ENCODE measurements at regions not wholly inside any gene's neighbourhood (a gene's known extent, or its start where the extent isn't known, plus 50 kb on each side); places are given as distances from the start of the nearest gene placed in this dataset.

GRCh38 chr16:72400257-72401083 is 228.5 kb upstream of the PMFBP1 start:
- ATAC-seq = no peak

DNA sequence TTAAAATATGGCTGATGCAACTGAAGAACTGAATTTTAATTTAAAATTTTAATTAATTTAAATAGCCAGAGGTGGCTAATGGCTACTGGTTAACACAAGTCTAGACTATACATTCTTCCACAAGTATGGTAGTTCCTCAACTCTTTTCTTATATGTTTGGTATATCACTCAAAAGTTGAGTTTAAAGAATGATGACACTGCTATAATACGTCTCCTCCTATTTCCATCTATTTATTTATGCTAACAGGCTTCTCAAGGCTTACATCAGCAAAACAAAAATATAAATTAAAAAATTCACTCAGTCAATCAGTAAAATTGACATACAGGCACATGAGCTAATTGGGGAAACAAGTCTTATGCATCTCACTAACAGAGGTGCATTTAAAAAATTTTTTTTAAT is 227.9 kb upstream of the PMFBP1 start:
- ATAC-seq = no peak

DNA sequence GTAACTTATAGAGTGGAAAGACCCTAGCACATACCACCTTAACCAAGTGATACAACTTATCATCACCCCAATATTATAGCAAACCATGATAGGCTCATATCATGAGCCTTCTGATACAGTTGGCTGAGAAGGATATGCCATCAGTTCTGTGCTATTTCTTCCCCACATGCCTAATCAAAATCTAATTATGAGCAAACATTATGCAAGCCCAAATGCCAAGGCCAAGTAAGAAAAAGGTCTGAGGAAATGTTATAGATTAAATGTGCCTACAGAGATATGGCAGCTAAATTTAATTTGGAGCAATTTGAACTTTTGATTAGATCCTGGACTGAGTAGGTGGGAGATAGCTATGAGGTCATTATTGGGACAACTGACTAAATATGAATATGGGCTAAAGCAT is 225.9 kb upstream of the PMFBP1 start:
- no peak for ATAC-seq

GRCh38 chr16:72394526-72394925 is 222.6 kb upstream of the PMFBP1 start:
- ATAC-seq = no peak

- no peak for ATAC-seq
Measured at GRCh38 chr16:72389791-72390190, 217.8 kb upstream of the PMFBP1 start.

- no peak for ATAC-seq
Measured at GRCh38 chr16:72388007-72388406, 216.1 kb upstream of the PMFBP1 start.

GRCh38 chr16:72384651-72385050 is 212.7 kb upstream of the PMFBP1 start:
- no peak for ATAC-seq

GRCh38 chr16:72380283-72380682 is 208.3 kb upstream of the PMFBP1 start:
- ATAC-seq = no peak

GRCh38 chr16:72373201-72373600 is 201.2 kb upstream of the PMFBP1 start:
- no peak for ATAC-seq

DNA sequence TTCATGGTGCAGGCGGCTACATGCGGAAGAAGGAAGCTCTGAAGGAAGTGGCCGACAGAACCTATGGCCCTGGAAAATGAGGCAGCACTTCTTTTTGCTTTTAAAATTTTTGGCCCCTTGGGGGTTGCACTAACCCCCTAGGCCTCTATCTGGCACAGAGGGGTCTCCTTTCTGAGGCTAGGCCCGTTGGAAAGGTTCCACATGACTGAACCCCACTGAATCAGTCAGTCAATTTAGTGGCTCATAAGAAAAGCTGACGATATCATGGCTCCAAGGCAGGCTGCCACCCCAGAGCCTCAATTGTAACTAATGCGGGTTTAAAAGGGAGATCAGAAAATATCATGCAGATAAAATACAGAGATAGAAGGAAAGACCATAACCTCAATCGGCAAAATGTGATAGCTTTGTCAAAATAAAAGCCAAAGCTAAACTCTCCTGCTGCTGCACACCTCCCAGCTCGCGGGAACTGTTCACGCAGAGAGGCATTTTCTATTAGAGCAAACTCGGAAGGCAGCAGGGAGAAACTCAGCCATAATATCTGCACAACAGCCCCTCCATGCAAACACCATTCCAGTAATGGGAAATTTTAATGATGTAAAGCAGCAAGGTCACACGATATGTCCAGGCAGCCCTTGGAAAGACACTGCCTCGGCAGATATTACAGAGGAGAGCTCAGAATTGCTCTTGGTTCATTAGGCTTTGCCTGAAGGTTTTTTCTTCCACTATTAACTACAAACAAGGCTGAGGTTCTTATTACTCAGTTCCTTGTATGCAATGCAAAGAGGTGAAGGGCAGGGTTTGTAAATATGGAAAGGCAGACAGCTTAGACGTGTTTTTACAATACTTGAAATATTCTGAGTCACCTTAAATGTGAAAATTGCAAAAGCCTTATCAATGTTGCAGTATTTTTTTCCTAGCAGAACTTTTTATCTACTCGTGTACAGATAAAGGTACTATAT is 200.4 kb upstream of the PMFBP1 start:
- ATAC-seq = no peak

DNA sequence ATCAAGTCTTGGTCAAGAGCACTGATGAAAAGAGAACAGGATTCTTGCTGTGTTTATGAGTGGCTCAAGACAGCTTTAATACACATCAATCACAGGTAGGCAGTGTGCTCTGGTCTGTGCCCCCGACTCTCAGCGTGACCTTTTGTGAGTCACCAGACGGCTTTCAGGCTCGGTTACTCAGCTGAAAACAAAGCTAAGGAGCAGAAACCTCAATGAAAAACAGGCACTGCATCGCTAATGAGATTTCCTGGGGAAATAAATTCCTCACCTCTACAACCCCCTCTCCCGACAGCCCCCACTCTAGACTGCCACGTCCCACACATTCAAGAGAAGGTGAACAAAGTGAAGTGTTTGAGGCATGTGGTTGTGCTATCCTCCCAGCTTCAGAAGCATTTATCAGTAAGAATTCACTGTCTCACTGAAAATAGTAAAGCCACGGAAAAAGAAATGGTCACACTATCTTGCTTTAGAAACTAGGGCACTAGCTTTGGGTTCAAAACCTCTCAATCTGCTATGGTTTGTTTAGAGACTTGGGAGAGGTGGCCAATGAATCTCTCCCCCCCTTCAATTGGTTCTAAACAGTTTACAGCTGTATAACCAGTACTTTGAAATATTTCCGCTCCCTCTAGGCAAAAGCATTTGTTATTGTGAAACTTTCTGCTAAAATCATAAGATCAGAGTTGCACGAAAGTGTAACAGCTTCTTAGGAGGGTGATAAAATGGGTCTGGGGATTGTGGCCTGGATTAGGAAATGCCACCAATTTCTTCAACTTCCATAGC is 199.5 kb upstream of the PMFBP1 start:
- ATAC-seq = no peak

DNA sequence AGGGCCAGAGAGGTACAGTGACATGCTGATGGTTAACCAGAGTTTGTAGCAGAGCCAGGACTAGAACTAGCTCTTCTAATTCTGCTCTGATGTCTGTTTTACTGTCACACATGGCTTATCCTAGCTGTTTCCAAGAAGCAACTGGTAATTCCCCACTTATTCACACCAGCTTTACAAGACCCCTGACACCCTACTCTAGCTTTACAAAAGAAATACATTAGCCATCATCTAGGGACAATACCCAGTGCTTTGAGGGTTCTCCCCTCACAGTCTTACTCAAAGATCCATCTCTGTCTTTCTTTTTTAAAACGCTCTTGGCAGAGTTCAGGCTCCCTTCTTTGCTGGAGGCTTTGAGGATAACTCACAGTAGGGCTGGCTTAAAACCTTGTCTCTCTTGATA is 197.3 kb upstream of the PMFBP1 start:
- ATAC-seq = no peak

GRCh38 chr16:72367851-72368250 is 195.9 kb upstream of the PMFBP1 start:
- no peak for ATAC-seq

- ATAC-seq = no peak
Measured at GRCh38 chr16:72362973-72363372, 191.0 kb upstream of the PMFBP1 start.

- ATAC-seq = no peak
Measured at GRCh38 chr16:72362476-72362875, 190.5 kb upstream of the PMFBP1 start.

DNA sequence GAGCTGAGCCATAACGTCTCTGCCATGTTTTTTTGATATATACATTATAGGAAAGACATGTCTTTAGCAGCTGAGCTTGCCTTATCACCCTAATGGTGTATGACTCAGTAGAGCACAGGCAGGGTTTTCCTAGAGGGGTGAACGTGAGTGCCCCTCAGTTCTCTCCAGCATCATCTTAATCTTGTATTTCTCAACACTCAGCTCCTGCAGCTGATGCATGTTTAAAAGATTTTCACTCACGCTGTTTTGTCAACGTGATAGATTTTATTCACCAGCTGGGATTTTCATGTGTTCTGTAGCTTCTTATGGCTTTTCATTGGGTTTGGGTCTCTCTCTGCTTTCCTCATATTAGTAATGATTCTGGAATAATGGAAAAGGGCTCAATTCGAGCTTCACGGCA is 186.0 kb upstream of the PMFBP1 start:
- no peak for ATAC-seq

DNA sequence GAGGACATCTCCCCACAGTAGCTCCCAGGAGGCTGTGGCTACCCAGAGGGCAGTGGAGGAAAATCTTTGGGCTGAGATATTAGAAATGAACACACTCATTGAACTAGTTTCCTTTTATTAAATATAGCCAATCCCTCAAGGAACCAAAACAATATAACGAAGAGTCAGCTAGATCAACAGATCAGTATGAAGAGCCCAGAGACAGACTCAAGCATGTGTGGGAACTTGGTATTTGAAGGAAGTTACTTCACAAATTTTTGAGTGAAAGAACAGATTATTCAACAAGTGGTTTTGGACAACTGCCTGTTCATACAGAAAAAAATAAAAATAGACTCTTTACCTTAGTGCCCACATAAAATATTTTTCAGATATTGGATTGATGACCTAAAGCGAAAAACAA is 183.6 kb upstream of the PMFBP1 start:
- ATAC-seq = no peak

DNA sequence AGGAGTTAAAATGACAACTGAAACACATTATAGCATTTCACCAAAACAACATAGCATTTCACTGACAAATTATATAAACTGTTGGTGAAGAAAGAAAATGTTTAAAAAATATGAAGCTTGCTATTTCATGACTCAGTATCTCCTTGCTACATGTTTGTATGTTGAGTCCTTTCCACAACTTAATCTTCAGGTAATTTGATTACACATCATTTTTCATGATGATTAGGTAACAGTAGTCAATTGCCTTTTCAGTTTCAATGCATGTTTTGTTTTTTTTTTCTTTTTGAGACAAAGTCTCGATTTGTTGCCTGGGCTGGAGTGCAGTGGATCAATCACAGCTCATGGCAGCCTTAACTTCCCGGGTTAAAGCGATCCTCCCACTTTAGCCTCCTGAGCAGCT is 177.8 kb upstream of the PMFBP1 start:
- no peak for ATAC-seq

DNA sequence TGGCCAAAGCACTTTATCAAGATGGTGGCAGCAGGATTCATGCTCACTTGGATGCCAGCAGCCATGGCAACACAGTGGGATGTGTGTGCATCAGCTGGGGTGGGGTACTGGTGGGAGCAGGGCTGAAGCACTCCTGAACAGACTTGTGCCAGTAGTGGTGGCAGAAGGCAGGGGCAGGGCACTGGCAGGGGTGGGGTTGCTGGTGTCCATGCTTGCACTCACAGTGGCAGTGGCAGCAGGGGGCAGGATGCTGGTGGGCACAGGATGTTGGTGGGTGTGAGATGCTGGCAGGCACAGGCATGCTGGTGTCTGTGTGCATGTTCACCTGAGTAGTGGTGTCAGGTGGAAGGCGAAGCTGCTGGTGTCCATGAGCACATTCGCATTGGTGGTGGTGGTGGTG is 161.0 kb upstream of the PMFBP1 start:
- no peak for ATAC-seq

GRCh38 chr16:72324578-72324977 is 152.6 kb upstream of the PMFBP1 start:
- no peak for ATAC-seq

GRCh38 chr16:72317446-72317845 is 145.5 kb upstream of the PMFBP1 start:
- ATAC-seq = no peak

GRCh38 chr16:72313903-72314302 is 141.9 kb upstream of the PMFBP1 start:
- ATAC-seq = no peak

GRCh38 chr16:72312828-72313227 is 140.9 kb upstream of the PMFBP1 start:
- no peak for ATAC-seq
